ENCODE measurements at regions not wholly inside any gene's neighbourhood (a gene's known extent, or its start where the extent isn't known, plus 50 kb on each side); places are given as distances from the start of the nearest gene placed in this dataset.
A peak's percentile ranks its signal among the peaks of the same experiment; 100 is the strongest.

- Mint-ChIP-seq H3K27me3 (no peaks in the 10 kb centered on the region), H3K4me1 (no peaks in the 10 kb centered on the region), H3K27ac (no peak overlapping the region), H3K4me3 (no peak overlapping the region), H3K36me3 (ENCODE audit: low read depth) (no peaks in the 10 kb centered on the region)
- H3K9me3 ChIP-seq (ENCODE audit: control insufficient read depth, low read length, poor library complexity, severe bottlenecking), result no peaks in the 10 kb centered on the region
- no peak for ATAC-seq
- DNase-seq, result no peak
Observed at GRCh38 chr13:22030321-22030720, 359.4 kb downstream of the FGF9 start.

- H3K36me3 Mint-ChIP-seq (ENCODE audit: low read depth), result peaks cover 2% of the 10 kb centered on the region
- ATAC-seq, result no peak
- no peak for DNase-seq
Observed at GRCh38 chr13:22031702-22032286, 360.9 kb downstream of the FGF9 start.

GRCh38 chr13:22032905-22033304, 362.0 kb downstream of the FGF9 start:
- no peak overlapping the region for H3K4me3 Mint-ChIP-seq
- H3K4me1 Mint-ChIP-seq, result no peaks in the 10 kb centered on the region
- DNase-seq, result no peak
- no peaks in the 10 kb centered on the region for H3K27me3 Mint-ChIP-seq
- H3K27ac Mint-ChIP-seq, result no peak overlapping the region
- no peaks in the 10 kb centered on the region for H3K9me3 ChIP-seq (ENCODE audit: control insufficient read depth, low read length, poor library complexity, severe bottlenecking)
- no peak for ATAC-seq
- H3K36me3 Mint-ChIP-seq (ENCODE audit: low read depth), result peaks cover 2% of the 10 kb centered on the region

More at GRCh38 chr13:22031702-22032286, 360.9 kb downstream of the FGF9 start:
- Mint-ChIP-seq H3K27me3 (no peaks in the 10 kb centered on the region), H3K4me1 (no peaks in the 10 kb centered on the region), H3K27ac (no peak overlapping the region), H3K4me3 (no peak overlapping the region)
- no peaks in the 10 kb centered on the region for H3K9me3 ChIP-seq (ENCODE audit: control insufficient read depth, low read length, poor library complexity, severe bottlenecking)

- Mint-ChIP-seq H3K27me3 (no peaks in the 10 kb centered on the region), H3K36me3 (ENCODE audit: low read depth) (peaks cover 2% of the 10 kb centered on the region), H3K4me1 (no peaks in the 10 kb centered on the region), H3K27ac (no peak overlapping the region), H3K4me3 (no peak overlapping the region)
- no peaks in the 10 kb centered on the region for H3K9me3 ChIP-seq (ENCODE audit: control insufficient read depth, low read length, poor library complexity, severe bottlenecking)
- ATAC-seq, result no peak
- no peak for DNase-seq
Observed at GRCh38 chr13:22039961-22040360, 369.1 kb downstream of the FGF9 start.

GRCh38 chr13:22040810-22041364, 370.0 kb downstream of the FGF9 start:
- ATAC-seq, result peak; percentile 76
- Mint-ChIP-seq H3K4me1 (no peaks in the 10 kb centered on the region), H3K27ac (no peak overlapping the region), H3K36me3 (ENCODE audit: low read depth) (peaks cover 2% of the 10 kb centered on the region), H3K4me3 (peak overlapping the region; percentile 55), H3K27me3 (no peaks in the 10 kb centered on the region)
- no peak for DNase-seq
- no peaks in the 10 kb centered on the region for H3K9me3 ChIP-seq (ENCODE audit: control insufficient read depth, low read length, poor library complexity, severe bottlenecking)

GRCh38 chr13:22041741-22042140, 370.9 kb downstream of the FGF9 start:
- no peak for DNase-seq
- H3K27me3 Mint-ChIP-seq, result no peaks in the 10 kb centered on the region
- no peaks in the 10 kb centered on the region for H3K9me3 ChIP-seq (ENCODE audit: control insufficient read depth, low read length, poor library complexity, severe bottlenecking)
- ATAC-seq, result no peak
- H3K4me3 Mint-ChIP-seq, result peak overlapping the region; percentile 55
- no peaks in the 10 kb centered on the region for H3K36me3 Mint-ChIP-seq (ENCODE audit: low read depth)
- peak overlapping the region; percentile 0 for H3K27ac Mint-ChIP-seq
- H3K4me1 Mint-ChIP-seq, result no peaks in the 10 kb centered on the region

GRCh38 chr13:22047082-22047784, 376.4 kb downstream of the FGF9 start:
- no peaks in the 10 kb centered on the region for H3K36me3 Mint-ChIP-seq (ENCODE audit: low read depth)
- H3K4me3 Mint-ChIP-seq, result no peak overlapping the region
- DNase-seq (no peak), ATAC-seq (no peak)
- H3K4me1 Mint-ChIP-seq, result peaks cover 16% of the 10 kb centered on the region
- no peaks in the 10 kb centered on the region for H3K9me3 ChIP-seq (ENCODE audit: control insufficient read depth, low read length, poor library complexity, severe bottlenecking)
- H3K27me3 Mint-ChIP-seq, result no peaks in the 10 kb centered on the region
- H3K27ac Mint-ChIP-seq, result no peak overlapping the region

GRCh38 chr13:22047785-22048104, 376.9 kb downstream of the FGF9 start:
- DNase-seq (no peak), ATAC-seq (no peak)
- Mint-ChIP-seq H3K27me3 (no peaks in the 10 kb centered on the region), H3K4me3 (no peak overlapping the region), H3K4me1 (peaks cover 18% of the 10 kb centered on the region), H3K36me3 (ENCODE audit: low read depth) (no peaks in the 10 kb centered on the region), H3K27ac (no peak overlapping the region)
- no peaks in the 10 kb centered on the region for H3K9me3 ChIP-seq (ENCODE audit: control insufficient read depth, low read length, poor library complexity, severe bottlenecking)

GRCh38 chr13:22049384-22049783, 378.5 kb downstream of the FGF9 start:
- H3K4me3 Mint-ChIP-seq, result no peak overlapping the region
- ATAC-seq (no peak), DNase-seq (no peak)
- H3K4me1 Mint-ChIP-seq, result peaks cover 23% of the 10 kb centered on the region
- H3K27ac Mint-ChIP-seq, result no peak overlapping the region
- H3K36me3 Mint-ChIP-seq (ENCODE audit: low read depth), result no peaks in the 10 kb centered on the region
- H3K27me3 Mint-ChIP-seq, result no peaks in the 10 kb centered on the region
- no peaks in the 10 kb centered on the region for H3K9me3 ChIP-seq (ENCODE audit: control insufficient read depth, low read length, poor library complexity, severe bottlenecking)

GRCh38 chr13:22050951-22051563, 380.2 kb downstream of the FGF9 start:
- no peaks in the 10 kb centered on the region for H3K9me3 ChIP-seq (ENCODE audit: control insufficient read depth, low read length, poor library complexity, severe bottlenecking)
- Mint-ChIP-seq H3K27me3 (no peaks in the 10 kb centered on the region), H3K36me3 (ENCODE audit: low read depth) (no peaks in the 10 kb centered on the region), H3K27ac (peak overlapping the region; percentile 66), H3K4me1 (peaks cover 32% of the 10 kb centered on the region), H3K4me3 (peak overlapping the region; percentile 39)
- ATAC-seq (peak; percentile 55), DNase-seq (no peak)

- H3K4me3 Mint-ChIP-seq, result no peak overlapping the region
- H3K36me3 Mint-ChIP-seq (ENCODE audit: low read depth), result no peaks in the 10 kb centered on the region
- peak overlapping the region; percentile 32 for H3K27ac Mint-ChIP-seq
- H3K27me3 Mint-ChIP-seq, result no peaks in the 10 kb centered on the region
- H3K9me3 ChIP-seq (ENCODE audit: control insufficient read depth, low read length, poor library complexity, severe bottlenecking), result no peaks in the 10 kb centered on the region
- ATAC-seq, result peak; percentile 83
- peaks cover 40% of the 10 kb centered on the region for H3K4me1 Mint-ChIP-seq
- no peak for DNase-seq
Observed at GRCh38 chr13:22053053-22053452, 382.2 kb downstream of the FGF9 start.

GRCh38 chr13:22055259-22055658, 384.4 kb downstream of the FGF9 start:
- H3K27me3 Mint-ChIP-seq, result no peaks in the 10 kb centered on the region
- DNase-seq (no peak), ATAC-seq (no peak)
- H3K9me3 ChIP-seq (ENCODE audit: control insufficient read depth, low read length, poor library complexity, severe bottlenecking), result no peaks in the 10 kb centered on the region
- no peaks in the 10 kb centered on the region for H3K36me3 Mint-ChIP-seq (ENCODE audit: low read depth)
- peak overlapping the region; percentile 1 for H3K27ac Mint-ChIP-seq
- peaks cover 49% of the 10 kb centered on the region for H3K4me1 Mint-ChIP-seq
- H3K4me3 Mint-ChIP-seq, result peak overlapping the region; percentile 28

- peak overlapping the region; percentile 47 for H3K4me3 Mint-ChIP-seq
- H3K36me3 Mint-ChIP-seq (ENCODE audit: low read depth), result no peaks in the 10 kb centered on the region
- H3K27me3 Mint-ChIP-seq, result no peaks in the 10 kb centered on the region
- H3K4me1 Mint-ChIP-seq, result peaks cover 68% of the 10 kb centered on the region
- DNase-seq, result no peak
- H3K27ac Mint-ChIP-seq, result peak overlapping the region; percentile 100
- ATAC-seq, result no peak
- no peaks in the 10 kb centered on the region for H3K9me3 ChIP-seq (ENCODE audit: control insufficient read depth, low read length, poor library complexity, severe bottlenecking)
Observed at GRCh38 chr13:22060187-22060586, 389.3 kb downstream of the FGF9 start.
